GM12878 (cell line): ENCODE measurements at regions not wholly inside any gene's neighbourhood (a gene's known extent, or its start where the extent isn't known, plus 50 kb on each side); places are given as distances from the start of the nearest gene placed in this dataset.

Experiments used
- EP300 ChIP-seq, 2 experiments: fragments of 150-350 bp in 1 of 2; IDR thresholded peaks; 2 replicates each; pipeline ENCODE4 v1.6.1; 2011 to 2012; ENCODE audit warnings: low read depth in 2 of 2, low read length in 2 of 2, borderline replicate concordance in 1 of 2, improper control_type of control experiment in 1 of 2, inconsistent platforms in 1 of 2; ENCODE audit not compliant: control insufficient read depth in 1 of 2
- ESRRA ChIP-seq: IDR thresholded peaks from 2 replicates; pipeline ENCODE4 v1.6.1; 2012; ENCODE audit warnings: mild to moderate bottlenecking, low read length, improper control_type of control experiment
- EZH2 ChIP-seq: IDR thresholded peaks from 2 replicates; pipeline ENCODE4 v1.6.1; 2012; ENCODE audit warnings: low read depth, mild to moderate bottlenecking, control low read depth, inconsistent platforms, low read length, borderline replicate concordance; ENCODE audit not compliant: control insufficient read depth
- ZNF384 ChIP-seq: IDR thresholded peaks from 2 replicates; pipeline ENCODE4 v1.6.1; 2012; ENCODE audit warnings: low read depth, mild to moderate bottlenecking, low read length, improper control_type of control experiment, borderline replicate concordance

DNA sequence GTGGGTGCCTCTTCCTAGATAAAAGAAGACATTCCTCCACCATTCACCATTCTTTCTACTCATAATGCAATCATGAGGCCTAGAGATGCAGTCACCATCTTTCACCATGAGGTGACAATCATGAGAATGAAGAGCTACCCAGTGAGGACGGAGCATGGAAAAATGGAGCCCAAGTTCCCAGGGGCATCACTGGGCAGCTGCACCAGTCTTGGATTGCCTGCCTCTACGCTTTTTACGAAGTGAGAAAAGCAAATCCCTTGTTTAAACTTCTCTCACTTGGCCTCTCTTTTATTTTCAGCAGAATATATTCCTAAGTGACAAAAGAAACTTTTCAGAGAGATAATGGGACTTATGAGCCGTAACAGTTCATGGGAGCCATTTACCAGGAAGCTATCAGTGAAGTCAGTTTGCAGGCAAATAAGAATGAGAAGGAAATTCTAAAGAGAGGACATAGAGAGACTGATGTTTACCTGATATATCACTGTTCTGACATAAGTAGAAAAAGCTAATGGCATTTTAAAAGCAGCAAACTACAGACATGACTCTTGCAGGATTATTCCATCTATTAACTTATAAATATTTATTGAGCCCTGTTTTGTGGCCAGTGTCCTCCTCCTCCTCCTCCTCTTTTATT is 90.0 kb upstream of the CPNE4 start:
- TF ChIP-seq ZNF384: no peak
- TF ChIP-seq ESRRA: no peak
- TF ChIP-seq EP300 (IDR thresholded peaks at IDR 0.05; ENCODE audit: borderline replicate concordance in 1 of 2, control insufficient read depth in 1 of 2, low read depth in 2 of 2, low read length in 2 of 2): no peak
- TF ChIP-seq EZH2: no peak
